SK-N-SH treated with all-trans-retinoic acid at 6 μM for 48 hours (cell line): ENCODE measurements at regions not wholly inside any gene's neighbourhood (a gene's known extent, or its start where the extent isn't known, plus 50 kb on each side); places are given as distances from the start of the nearest gene placed in this dataset.

Experiments used
- CREB5 ChIP-seq: fragments of 250-450 bp; sonication (Bioruptor Pico); IDR thresholded peaks from 2 replicates; pipeline ENCODE4 v1.5.1; 2020; ENCODE audit warnings: low read depth, mild to moderate bottlenecking, moderate library complexity
- ISL1 ChIP-seq: fragments of 250-450 bp; sonication (Bioruptor Pico); IDR thresholded peaks from 2 replicates; pipeline ENCODE4 v2.1.2; 2022; ENCODE audit warnings: mild to moderate bottlenecking, moderate library complexity
- OSR1 ChIP-seq: fragments of 250-450 bp; sonication (Bioruptor Pico); IDR thresholded peaks from 2 replicates; pipeline ENCODE4 v1.8.0; 2022; ENCODE audit warnings: moderate library complexity, mild to moderate bottlenecking, inconsistent platforms
- PATZ1 ChIP-seq: fragments of 250-450 bp; sonication (Bioruptor Pico); IDR thresholded peaks from 2 replicates; pipeline ENCODE4 v1.8.0; 2020; ENCODE audit warnings: mild to moderate bottlenecking, moderate library complexity, borderline replicate concordance
- POU6F1 ChIP-seq: fragments of 250-450 bp; sonication (Bioruptor Pico); IDR thresholded peaks from 2 replicates; pipeline ENCODE4 v1.8.0; 2021; ENCODE audit warnings: low read depth, mild to moderate bottlenecking, moderate library complexity, borderline replicate concordance
- PPARA ChIP-seq: fragments of 250-450 bp; sonication (Bioruptor Pico); IDR thresholded peaks from 2 replicates; pipeline ENCODE4 v1.5.0; 2020; ENCODE audit warnings: mild to moderate bottlenecking, borderline replicate concordance
- RARB ChIP-seq: fragments of 250-450 bp; sonication (Bioruptor Pico); IDR thresholded peaks from 2 replicates; pipeline ENCODE4 v1.8.0; 2021; ENCODE audit warnings: mild to moderate bottlenecking, moderate library complexity
- SNAI2 ChIP-seq: fragments of 250-450 bp; sonication (Bioruptor Pico); IDR thresholded peaks from 2 replicates; pipeline ENCODE4 v1.5.0; 2020; ENCODE audit warnings: mild to moderate bottlenecking, moderate library complexity
- ZC3H10 ChIP-seq: fragments of 250-450 bp; sonication (Bioruptor Pico); IDR thresholded peaks from 2 replicates; pipeline ENCODE4 v1.5.1; 2021; ENCODE audit warnings: mild to moderate bottlenecking, moderate library complexity
- ZFP3 ChIP-seq: fragments of 250-450 bp; sonication (Bioruptor Pico); IDR thresholded peaks from 2 replicates; pipeline ENCODE4 v1.5.0; 2020; ENCODE audit warnings: mild to moderate bottlenecking, moderate library complexity
- ZFP30 ChIP-seq: fragments of 450-650 bp; formaldehyde crosslinking; IDR thresholded peaks from 2 replicates; pipeline ENCODE4 v1.5.0; 2022; ENCODE audit warnings: mild to moderate bottlenecking, moderate library complexity
- TF ChIP-seq, protein P1 (sequence below): fragments of 250-450 bp; sonication (Bioruptor Pico); IDR thresholded peaks from 2 replicates; pipeline ENCODE4 v1.5.0; 2020; ENCODE audit warnings: mild to moderate bottlenecking, moderate library complexity

- no peak for TF ChIP-seq ISL1 (CRISPR knock-in tag)
- TF ChIP-seq PATZ1 (CRISPR knock-in tag), result no peak
- no peak for TF ChIP-seq ZFP3
- no peak for TF ChIP-seq PPARA (CRISPR knock-in tag)
- TF ChIP-seq ZFP30 (CRISPR knock-in tag), result no peak
- TF ChIP-seq ZC3H10, result no peak
- no peak for TF ChIP-seq CREB5 (CRISPR knock-in tag)
- TF ChIP-seq POU6F1 (CRISPR knock-in tag), result no peak
- TF ChIP-seq SNAI2, result no peak
- TF ChIP-seq OSR1, result no peak
- TF ChIP-seq, protein P1, sequence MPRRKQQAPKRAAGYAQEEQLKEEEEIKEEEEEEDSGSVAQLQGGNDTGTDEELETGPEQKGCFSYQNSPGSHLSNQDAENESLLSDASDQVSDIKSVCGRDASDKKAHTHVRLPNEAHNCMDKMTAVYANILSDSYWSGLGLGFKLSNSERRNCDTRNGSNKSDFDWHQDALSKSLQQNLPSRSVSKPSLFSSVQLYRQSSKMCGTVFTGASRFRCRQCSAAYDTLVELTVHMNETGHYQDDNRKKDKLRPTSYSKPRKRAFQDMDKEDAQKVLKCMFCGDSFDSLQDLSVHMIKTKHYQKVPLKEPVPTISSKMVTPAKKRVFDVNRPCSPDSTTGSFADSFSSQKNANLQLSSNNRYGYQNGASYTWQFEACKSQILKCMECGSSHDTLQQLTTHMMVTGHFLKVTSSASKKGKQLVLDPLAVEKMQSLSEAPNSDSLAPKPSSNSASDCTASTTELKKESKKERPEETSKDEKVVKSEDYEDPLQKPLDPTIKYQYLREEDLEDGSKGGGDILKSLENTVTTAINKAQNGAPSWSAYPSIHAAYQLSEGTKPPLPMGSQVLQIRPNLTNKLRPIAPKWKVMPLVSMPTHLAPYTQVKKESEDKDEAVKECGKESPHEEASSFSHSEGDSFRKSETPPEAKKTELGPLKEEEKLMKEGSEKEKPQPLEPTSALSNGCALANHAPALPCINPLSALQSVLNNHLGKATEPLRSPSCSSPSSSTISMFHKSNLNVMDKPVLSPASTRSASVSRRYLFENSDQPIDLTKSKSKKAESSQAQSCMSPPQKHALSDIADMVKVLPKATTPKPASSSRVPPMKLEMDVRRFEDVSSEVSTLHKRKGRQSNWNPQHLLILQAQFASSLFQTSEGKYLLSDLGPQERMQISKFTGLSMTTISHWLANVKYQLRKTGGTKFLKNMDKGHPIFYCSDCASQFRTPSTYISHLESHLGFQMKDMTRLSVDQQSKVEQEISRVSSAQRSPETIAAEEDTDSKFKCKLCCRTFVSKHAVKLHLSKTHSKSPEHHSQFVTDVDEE (CRISPR knock-in tag), result no peak
- TF ChIP-seq RARB (CRISPR knock-in tag), result no peak
Observed at GRCh38 chr11:96778272-96778671, 388.5 kb downstream of the JRKL start.
